Activated CD8-positive, alpha-beta T cell treated with anti-CD3 and anti-CD28 coated beads for 36 hours (primary cell): ENCODE measurements at regions not wholly inside any gene's neighbourhood (a gene's known extent, or its start where the extent isn't known, plus 50 kb on each side); places are given as distances from the start of the nearest gene placed in this dataset.

ENCODE experiments used
- ATAC-seq: fragments of 200-7000 bp; cut with Tn5 transposase; one replicate; pipeline ENCODE4 v1.10.0; 2021; ENCODE audit warnings: mild to moderate bottlenecking, moderate library complexity
- CTCF ChIA-PET: fragments of 350-600 bp; sonication (Branson Sonifier 250); formaldehyde crosslinking; loops from one replicate; lab custom pipeline; 2021; ENCODE audit warnings: antibody characterized with exemption; lab: Charles Lee
- POLR2A ChIA-PET: fragments of 350-600 bp; sonication (Branson Sonifier 250); formaldehyde crosslinking; loops from one replicate; lab custom pipeline; 2021; ENCODE audit warnings: antibody characterized with exemption; lab: Charles Lee
- DNase-seq: peaks from one replicate; pipeline ENCODE4 v3.0.0-alpha.2; 2020
- H3K27ac Mint-ChIP-seq: one replicate; pipeline ENCODE4 v1.8.0; 2021; ENCODE audit warnings: mild to moderate bottlenecking, mixed read lengths
- H3K27me3 Mint-ChIP-seq: one replicate; pipeline ENCODE4 v1.8.0; 2021; ENCODE audit warnings: mixed read lengths
- H3K36me3 Mint-ChIP-seq: one replicate; pipeline ENCODE4 v1.8.0; 2021; ENCODE audit warnings: low read depth, mixed read lengths
- H3K4me1 Mint-ChIP-seq: one replicate; pipeline ENCODE4 v1.8.0; 2021; ENCODE audit warnings: low read depth, mixed read lengths
- H3K4me3 Mint-ChIP-seq: one replicate; pipeline ENCODE4 v1.8.0; 2021; ENCODE audit warnings: mild to moderate bottlenecking, moderate library complexity, mixed read lengths
- H3K9me3 Mint-ChIP-seq: one replicate; pipeline ENCODE4 v1.8.0; 2021; ENCODE audit warnings: mixed read lengths
- intact Hi-C: fragments of 100-400 bp; cut with micrococcal nuclease; formaldehyde crosslinking; loops from one replicate; pipeline ENCODE4 v1.10.0; 2022
- TF ChIP-seq, protein P1 (sequence below): fragments of 200-600 bp; IDR thresholded peaks from one replicate; pipeline ENCODE4 v1.8.0; 2022; ENCODE audit warnings: antibody characterized with exemption, mild to moderate bottlenecking

DNA sequence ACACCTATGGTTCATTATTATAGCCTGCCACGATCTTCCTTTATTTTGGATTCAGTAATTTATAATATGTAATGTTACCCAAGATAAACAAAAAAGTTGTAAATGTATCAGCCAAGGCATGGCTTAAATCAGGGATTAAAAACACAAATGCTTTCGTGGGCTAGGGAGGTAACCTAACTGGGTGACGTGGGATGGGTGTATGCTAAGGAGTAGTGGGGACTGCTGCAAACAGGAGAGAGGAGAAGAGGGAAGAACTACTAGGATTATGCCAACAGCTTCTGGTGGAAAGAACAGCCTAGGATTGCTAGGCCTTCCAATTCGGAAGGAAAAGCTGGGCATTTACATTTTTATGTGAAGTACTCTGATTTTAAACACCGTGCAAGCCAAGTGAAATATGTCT is 244.8 kb upstream of the POU3F2 start:
- H3K9me3 Mint-ChIP-seq: no peaks in the 10 kb centered on the region
- ChIA-PET POLR2A (no interaction called here), CTCF (no interaction called here)
- no peak overlapping the region for H3K27ac Mint-ChIP-seq
- H3K4me1 Mint-ChIP-seq: no peaks in the 10 kb centered on the region
- intact Hi-C loops: no loop called here
- H3K36me3 Mint-ChIP-seq: no peaks in the 10 kb centered on the region
- DNase-seq (no peak), ATAC-seq (no peak)
- no peak overlapping the region for H3K4me3 Mint-ChIP-seq
- H3K27me3 Mint-ChIP-seq: peaks cover 3% of the 10 kb centered on the region
- TF ChIP-seq, protein P1, sequence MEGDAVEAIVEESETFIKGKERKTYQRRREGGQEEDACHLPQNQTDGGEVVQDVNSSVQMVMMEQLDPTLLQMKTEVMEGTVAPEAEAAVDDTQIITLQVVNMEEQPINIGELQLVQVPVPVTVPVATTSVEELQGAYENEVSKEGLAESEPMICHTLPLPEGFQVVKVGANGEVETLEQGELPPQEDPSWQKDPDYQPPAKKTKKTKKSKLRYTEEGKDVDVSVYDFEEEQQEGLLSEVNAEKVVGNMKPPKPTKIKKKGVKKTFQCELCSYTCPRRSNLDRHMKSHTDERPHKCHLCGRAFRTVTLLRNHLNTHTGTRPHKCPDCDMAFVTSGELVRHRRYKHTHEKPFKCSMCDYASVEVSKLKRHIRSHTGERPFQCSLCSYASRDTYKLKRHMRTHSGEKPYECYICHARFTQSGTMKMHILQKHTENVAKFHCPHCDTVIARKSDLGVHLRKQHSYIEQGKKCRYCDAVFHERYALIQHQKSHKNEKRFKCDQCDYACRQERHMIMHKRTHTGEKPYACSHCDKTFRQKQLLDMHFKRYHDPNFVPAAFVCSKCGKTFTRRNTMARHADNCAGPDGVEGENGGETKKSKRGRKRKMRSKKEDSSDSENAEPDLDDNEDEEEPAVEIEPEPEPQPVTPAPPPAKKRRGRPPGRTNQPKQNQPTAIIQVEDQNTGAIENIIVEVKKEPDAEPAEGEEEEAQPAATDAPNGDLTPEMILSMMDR: no peak

DNA sequence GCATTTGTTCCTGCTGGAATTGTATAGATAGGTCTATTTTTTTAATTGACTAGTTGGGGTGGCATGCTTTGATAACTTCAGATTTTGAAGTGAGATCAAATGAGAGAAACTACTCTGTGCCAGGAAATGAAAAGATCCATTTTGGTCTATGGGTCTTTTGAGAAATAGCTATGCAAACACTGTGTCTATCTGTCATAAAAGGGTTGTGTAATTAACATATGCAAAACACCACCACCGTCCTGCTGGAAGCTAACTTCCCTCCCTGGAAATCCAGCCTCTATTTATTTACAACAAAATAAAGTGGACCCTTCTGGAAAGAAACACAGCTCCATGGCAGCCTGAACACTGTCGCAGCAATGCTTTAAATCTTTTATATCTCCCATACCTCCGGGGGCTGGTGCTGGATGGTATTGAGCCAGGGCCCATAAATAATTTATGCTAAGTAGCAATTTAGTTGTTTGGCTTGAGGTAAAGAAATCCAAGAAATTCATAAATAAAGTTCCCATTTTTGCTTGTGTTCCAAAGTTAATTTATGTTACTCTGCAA is 244.2 kb upstream of the POU3F2 start:
- TF ChIP-seq, protein P1: no peak
- no peak for DNase-seq
- H3K36me3 Mint-ChIP-seq: no peaks in the 10 kb centered on the region
- intact Hi-C loops: no loop called here
- H3K4me3 Mint-ChIP-seq: no peak overlapping the region
- H3K4me1 Mint-ChIP-seq: no peaks in the 10 kb centered on the region
- no peaks in the 10 kb centered on the region for H3K9me3 Mint-ChIP-seq
- POLR2A ChIA-PET: no interaction called here
- peaks cover 3% of the 10 kb centered on the region for H3K27me3 Mint-ChIP-seq
- CTCF ChIA-PET: no interaction called here
- no peak overlapping the region for H3K27ac Mint-ChIP-seq
- no peak for ATAC-seq

DNA sequence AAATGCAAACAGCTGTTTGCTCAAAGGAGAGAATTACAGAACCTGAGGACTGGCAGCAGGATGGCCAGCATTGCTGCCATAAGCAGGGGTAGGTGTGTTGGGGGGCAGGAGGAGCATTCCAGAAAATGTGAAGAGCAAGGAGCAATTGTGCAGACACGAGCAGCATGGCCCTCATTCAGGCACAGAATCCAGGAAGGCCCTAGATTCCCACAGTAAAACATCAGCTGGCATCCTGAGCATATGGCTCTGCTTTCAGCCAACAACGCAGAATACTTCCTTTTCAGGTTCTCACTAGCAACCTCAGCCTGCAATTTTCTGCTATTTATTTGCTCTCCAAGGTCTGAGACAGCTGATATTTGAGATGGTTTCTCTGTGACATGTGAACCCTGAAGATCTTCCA is 243.4 kb upstream of the POU3F2 start:
- Mint-ChIP-seq H3K27me3 (peaks cover 3% of the 10 kb centered on the region), H3K9me3 (no peaks in the 10 kb centered on the region), H3K27ac (no peak overlapping the region), H3K36me3 (no peaks in the 10 kb centered on the region), H3K4me3 (no peak overlapping the region), H3K4me1 (no peaks in the 10 kb centered on the region)
- DNase-seq (no peak), ATAC-seq (no peak)
- POLR2A ChIA-PET: no interaction called here
- TF ChIP-seq, protein P1: no peak
- intact Hi-C loops: no loop called here
- CTCF ChIA-PET: no interaction called here

DNA sequence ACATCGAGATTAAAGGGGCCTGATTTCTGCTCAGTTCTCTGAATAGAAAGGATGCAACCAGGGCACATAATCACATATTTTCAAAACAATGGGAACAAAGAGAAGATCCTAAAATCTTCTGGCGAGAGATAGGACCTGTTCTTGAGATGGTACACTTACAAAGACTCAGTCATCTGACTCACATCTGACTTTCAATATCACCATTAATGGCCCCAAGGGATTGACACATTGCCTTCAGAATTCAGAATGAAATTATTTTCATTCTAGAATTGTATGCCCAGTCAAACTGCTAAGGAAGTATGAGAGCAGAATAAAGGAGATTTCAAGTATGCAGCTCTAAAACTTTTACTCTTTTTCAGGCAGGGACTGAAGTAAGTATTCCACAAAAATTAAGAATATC is 240.7 kb upstream of the POU3F2 start:
- CTCF ChIA-PET: no interaction called here
- no peak overlapping the region for H3K4me3 Mint-ChIP-seq
- TF ChIP-seq, protein P1: no peak
- intact Hi-C loops: no loop called here
- POLR2A ChIA-PET: no interaction called here
- no peak for DNase-seq
- H3K27me3 Mint-ChIP-seq: no peaks in the 10 kb centered on the region
- H3K4me1 Mint-ChIP-seq: no peaks in the 10 kb centered on the region
- no peaks in the 10 kb centered on the region for H3K36me3 Mint-ChIP-seq
- no peak for ATAC-seq
- no peaks in the 10 kb centered on the region for H3K9me3 Mint-ChIP-seq
- H3K27ac Mint-ChIP-seq: no peak overlapping the region

DNA sequence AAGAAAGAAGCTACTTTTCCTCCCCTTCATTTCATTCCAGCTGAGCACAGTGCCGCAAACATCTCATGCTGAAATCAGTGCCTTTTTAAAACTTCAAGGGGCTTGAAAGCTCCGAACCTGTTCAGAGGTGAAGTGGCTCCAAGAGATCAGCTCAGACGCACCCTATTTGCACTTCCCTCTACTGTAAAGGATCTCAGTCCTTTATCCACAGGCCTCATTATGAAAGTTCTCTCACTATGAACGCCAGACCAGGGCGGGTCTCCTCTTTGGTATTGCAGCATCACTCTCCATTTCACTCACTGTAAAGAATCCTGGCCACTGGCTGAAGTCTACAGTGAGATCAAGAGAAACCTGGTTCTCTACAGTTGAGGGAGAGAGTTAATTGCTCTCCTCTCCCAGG is 232.7 kb upstream of the POU3F2 start:
- DNase-seq: no peak
- ATAC-seq: no peak
- TF ChIP-seq, protein P1: no peak
- intact Hi-C loops: no loop called here
- no peaks in the 10 kb centered on the region for H3K4me1 Mint-ChIP-seq
- no peaks in the 10 kb centered on the region for H3K9me3 Mint-ChIP-seq
- CTCF ChIA-PET: no interaction called here
- H3K36me3 Mint-ChIP-seq: no peaks in the 10 kb centered on the region
- POLR2A ChIA-PET: no interaction called here
- no peaks in the 10 kb centered on the region for H3K27me3 Mint-ChIP-seq
- no peak overlapping the region for H3K4me3 Mint-ChIP-seq
- H3K27ac Mint-ChIP-seq: no peak overlapping the region
